H1 (cell line): ENCODE measurements at regions not wholly inside any gene's neighbourhood (a gene's known extent, or its start where the extent isn't known, plus 50 kb on each side); places are given as distances from the start of the nearest gene placed in this dataset.

Source experiments
- CTCF ChIA-PET: fragments of 300-600 bp; sonication (Branson Sonifier 250); formaldehyde crosslinking; loops from one replicate; lab custom pipeline; 2021; ENCODE audit not compliant: partially characterized antibody; lab: Charles Lee
- POLR2A ChIA-PET: fragments of 300-600 bp; sonication (Branson Sonifier 250); formaldehyde crosslinking; loops from one replicate; lab custom pipeline; 2021; ENCODE audit warnings: inconsistent platforms; ENCODE audit not compliant: partially characterized antibody; lab: Charles Lee
- DNase-seq, 2 experiments: peaks; one replicate each; pipeline versions ENCODE4 v3.0.0 to v3.0.0-alpha.2; 2010 to 2022; ENCODE audit warnings: low spot score in 2 of 2, low read depth in 1 of 2, mixed read lengths in 1 of 2
- FAIRE-seq: peaks from 2 replicates; lab custom pipeline; 2011; peaks lifted over from hg19 to GRCh38; lab: Jason Lieb, UNC
- H2AFZ ChIP-seq: 2 replicates; pipeline ENCODE4 v1.8.1; 2012; ENCODE audit warnings: low read length, inconsistent platforms
- H2AK5ac ChIP-seq: 2 replicates; pipeline ENCODE4 v1.6.1; 2013; ENCODE audit warnings: low read depth, low read length
- H2BK120ac ChIP-seq: replicated peaks from 2 replicates; pipeline ENCODE3; 2013; ENCODE audit warnings: low read depth, low read length, inconsistent platforms
- H2BK12ac ChIP-seq: 2 replicates; pipeline ENCODE4 v1.6.1; 2013; ENCODE audit warnings: low read depth, low read length
- H2BK15ac ChIP-seq: 2 replicates; pipeline ENCODE4 v1.6.1; 2013; ENCODE audit warnings: low read length
- H2BK20ac ChIP-seq: 2 replicates; pipeline ENCODE4 v1.6.1; 2013; ENCODE audit warnings: low read length
- H2BK5ac ChIP-seq: 2 replicates; pipeline ENCODE4 v1.6.1; 2013; ENCODE audit warnings: low read depth, low read length
- H3K14ac ChIP-seq: 2 replicates; pipeline ENCODE4 v1.6.1; 2013; ENCODE audit warnings: inconsistent platforms; ENCODE audit not compliant: insufficient read length
- H3K18ac ChIP-seq: 2 replicates; pipeline ENCODE4 v1.6.1; 2013; ENCODE audit warnings: low read length; ENCODE audit errors: extremely low read depth
- H3K23ac ChIP-seq: 2 replicates; pipeline ENCODE4 v1.6.1; 2013; ENCODE audit warnings: inconsistent platforms; ENCODE audit not compliant: insufficient read length
- H3K23me2 ChIP-seq: 2 replicates; pipeline ENCODE4 v1.6.1; 2013; ENCODE audit warnings: low read depth, low read length
- H3K27ac ChIP-seq: 2 replicates; pipeline ENCODE4 v1.6.1; 2011; ENCODE audit warnings: low read depth, low read length, inconsistent platforms
- H3K27me3 ChIP-seq, 4 experiments: replicated peaks in 1 of 4; 1 replicate in 1 of 4; 2 replicates in 3 of 4; pipeline versions ENCODE4 v1.6.1 to v1.8.1; 2011 to 2013; ENCODE audit warnings: low read length in 3 of 4, mild to moderate bottlenecking in 3 of 4, inconsistent platforms in 2 of 4, mixed read lengths in 2 of 4, moderate library complexity in 1 of 4; ENCODE audit not compliant: control insufficient read depth in 3 of 4, insufficient read depth in 3 of 4; ENCODE audit errors: extremely low read depth in 1 of 4
- H3K36me3 ChIP-seq, 4 experiments: 2 replicates each; pipeline versions ENCODE4 v1.6.1 to v1.8.1; 2011 to 2013; ENCODE audit warnings: mild to moderate bottlenecking in 4 of 4, low read length in 3 of 4, moderate library complexity in 2 of 4, control low read depth in 1 of 4, inconsistent platforms in 1 of 4; ENCODE audit not compliant: insufficient read depth in 4 of 4, control insufficient read depth in 2 of 4
- H3K4ac ChIP-seq: replicated peaks from 2 replicates; pipeline ENCODE3; 2013; ENCODE audit warnings: low read length, low read depth, mixed read lengths, inconsistent platforms; ENCODE audit not compliant: insufficient read length
- H3K4me1 ChIP-seq, 4 experiments: replicated peaks in 1 of 4; 1 replicate in 1 of 4; 2 replicates in 3 of 4; pipeline versions ENCODE4 v1.6.1 to v1.8.1; 2011 to 2013; ENCODE audit warnings: low read length in 3 of 4, inconsistent platforms in 2 of 4, mixed read lengths in 1 of 4; ENCODE audit not compliant: insufficient read depth in 4 of 4, control insufficient read depth in 3 of 4
- H3K4me2 ChIP-seq, 2 experiments: 2 replicates each; pipeline versions ENCODE4 v1.6.1 to v1.8.1; 2011 to 2013; ENCODE audit warnings: low read depth in 2 of 2, low read length in 2 of 2, control low read depth in 1 of 2, inconsistent platforms in 1 of 2, mild to moderate bottlenecking in 1 of 2; ENCODE audit not compliant: insufficient read depth in 1 of 2
- H3K4me3 ChIP-seq, 4 experiments: fragments of 200-600, 300-600 bp in 1 of 4; sonication (generic), shearing (Covaris generic), sonication (Bioruptor Twin) in 1 of 4; 2 replicates each; pipeline versions ENCODE4 v1.5.1 to v1.8.1; 2011 to 2016; ENCODE audit warnings: low read length in 4 of 4, low read depth in 3 of 4, control low read depth in 2 of 4, inconsistent platforms in 2 of 4, mild to moderate bottlenecking in 2 of 4, mixed read lengths in 1 of 4, moderate library complexity in 1 of 4; ENCODE audit not compliant: insufficient read depth in 2 of 4; ENCODE audit errors: extremely low read depth in 1 of 4
- H3K56ac ChIP-seq: replicated peaks from 2 replicates; pipeline ENCODE3; 2013; ENCODE audit warnings: low read depth, mild to moderate bottlenecking, mixed read lengths, low read length, inconsistent platforms; ENCODE audit not compliant: insufficient read length
- H3K79me1 ChIP-seq: 2 replicates; pipeline ENCODE4 v1.6.1; 2013; ENCODE audit warnings: low read depth, low read length, control low read depth
- H3K79me2 ChIP-seq, 2 experiments: 2 replicates each; pipeline versions ENCODE4 v1.6.1 to v1.8.1; 2012 to 2013; ENCODE audit warnings: low read length in 2 of 2, mild to moderate bottlenecking in 2 of 2, inconsistent platforms in 1 of 2; ENCODE audit not compliant: insufficient read depth in 2 of 2, control insufficient read depth in 1 of 2
- H3K9ac ChIP-seq, 4 experiments: replicated peaks in 1 of 4; 1 replicate in 1 of 4; 2 replicates in 3 of 4; pipeline versions ENCODE4 v1.6.1 to v1.8.1; 2011 to 2013; ENCODE audit warnings: low read depth in 3 of 4, low read length in 3 of 4, control low read depth in 2 of 4, mild to moderate bottlenecking in 2 of 4, moderate library complexity in 2 of 4, inconsistent platforms in 1 of 4; ENCODE audit errors: extremely low read depth in 1 of 4
- H3K9me3 ChIP-seq, 2 experiments: 2 replicates each; pipeline versions ENCODE4 v1.6.1 to v1.8.1; 2012 to 2013; ENCODE audit warnings: mild to moderate bottlenecking in 2 of 2, moderate library complexity in 2 of 2, control low read depth in 1 of 2, inconsistent platforms in 1 of 2, low read depth in 1 of 2, low read length in 1 of 2, mixed read lengths in 1 of 2; ENCODE audit not compliant: insufficient read depth in 2 of 2
- H4K20me1 ChIP-seq, 2 experiments: replicated peaks in 1 of 2; 2 replicates each; pipeline versions ENCODE3 to v1.8.1; 2011 to 2013; ENCODE audit warnings: inconsistent platforms in 2 of 2, low read length in 2 of 2, mild to moderate bottlenecking in 1 of 2; ENCODE audit not compliant: insufficient read depth in 2 of 2, control insufficient read depth in 1 of 2
- H4K5ac ChIP-seq: 2 replicates; pipeline ENCODE4 v1.6.1; 2013; ENCODE audit warnings: low read length, low read depth, mixed read lengths, inconsistent platforms; ENCODE audit not compliant: insufficient read length
- H4K8ac ChIP-seq: 2 replicates; pipeline ENCODE4 v1.8.0; 2013; ENCODE audit warnings: mild to moderate bottlenecking, moderate library complexity, low read length, inconsistent platforms; ENCODE audit not compliant: insufficient read depth; ENCODE audit errors: extremely low read depth
- H4K91ac ChIP-seq: replicated peaks from 2 replicates; pipeline ENCODE3; 2013; ENCODE audit warnings: low read length, mixed read lengths, inconsistent platforms; ENCODE audit not compliant: insufficient read length
- BACH1 ChIP-seq: IDR thresholded peaks from 2 replicates; pipeline ENCODE4 v1.6.1; 2012; ENCODE audit warnings: low read length, improper control_type of control experiment
- CREB1 ChIP-seq: IDR thresholded peaks from 2 replicates; pipeline ENCODE4 v1.6.1; 2012; ENCODE audit warnings: inconsistent platforms
- GABPA ChIP-seq: IDR thresholded peaks from 2 replicates; pipeline ENCODE4 v1.6.1; 2011; ENCODE audit warnings: mild to moderate bottlenecking, low read length, moderate library complexity, borderline replicate concordance; ENCODE audit not compliant: insufficient read depth
- KDM5A ChIP-seq: fragments of 200-600 bp; IDR thresholded peaks from 2 replicates; pipeline ENCODE4 v1.7.1; 2012; ENCODE audit warnings: mild to moderate bottlenecking, low read length, inconsistent platforms, mixed read lengths
- NANOG ChIP-seq: IDR thresholded peaks from 2 replicates; pipeline ENCODE4 v1.6.1; 2011; ENCODE audit warnings: low read length, low read depth, mild to moderate bottlenecking, inconsistent platforms; ENCODE audit not compliant: insufficient read depth, poor library complexity, severe bottlenecking
- NRF1 ChIP-seq: IDR thresholded peaks from 2 replicates; pipeline ENCODE4 v1.6.1; 2011; ENCODE audit warnings: mild to moderate bottlenecking, low read depth, low read length, improper control_type of control experiment
- POLR2A ChIP-seq, 2 experiments: IDR thresholded peaks; 1 replicate in 1 of 2; 2 replicates in 1 of 2; pipeline ENCODE4 v1.6.1; 2011; ENCODE audit warnings: low read depth in 2 of 2, low read length in 2 of 2, mild to moderate bottlenecking in 2 of 2; ENCODE audit errors: control extremely low read depth in 1 of 2
- POU5F1 ChIP-seq: IDR thresholded peaks from 2 replicates; pipeline ENCODE4 v1.6.1; 2011; ENCODE audit warnings: low read depth, mild to moderate bottlenecking, low read length, moderate library complexity
- RXRA ChIP-seq: IDR thresholded peaks from 2 replicates; pipeline ENCODE4 v1.6.1; 2011; ENCODE audit warnings: low read depth, mild to moderate bottlenecking, low read length, moderate library complexity; ENCODE audit not compliant: insufficient read depth
- SAP30 ChIP-seq: fragments of 300-600 bp; sonication (generic); IDR thresholded peaks from 2 replicates; pipeline ENCODE4 v1.7.1; 2012; ENCODE audit warnings: low read length, moderate library complexity, mild to moderate bottlenecking, inconsistent platforms; ENCODE audit not compliant: insufficient read depth, insufficient replicate concordance
- SP1 ChIP-seq: IDR thresholded peaks from 2 replicates; pipeline ENCODE4 v1.6.1; 2011; ENCODE audit warnings: low read depth, low read length
- TEAD4 ChIP-seq: IDR thresholded peaks from 2 replicates; pipeline ENCODE4 v1.6.1; 2012; ENCODE audit warnings: low read depth, low read length, inconsistent platforms, mixed read lengths
- USF2 ChIP-seq: IDR thresholded peaks from 2 replicates; pipeline ENCODE4 v1.6.1; 2011; ENCODE audit warnings: low read length, improper control_type of control experiment
- WGBS, 2 experiments: shearing (Covaris generic) in 1 of 2; methylation state at CpG; one replicate each; pipeline versions ENCODE4 v1.1.6 to v1.1.7; 2013 to 2015; ENCODE audit warnings: low lambda C conversion rate in 2 of 2, mixed read lengths in 2 of 2, inconsistent platforms in 1 of 2, low coverage in 1 of 2, missing lambda C conversion rate in 1 of 2; ENCODE audit not compliant: insufficient replicate concordance in 2 of 2, insufficient coverage in 1 of 2, insufficient read length in 1 of 2; ENCODE audit errors: extremely low coverage in 1 of 2, missing lambda C conversion rate in 1 of 2; 5-methylcytosine and 5-hydroxymethylcytosine counted together
- TF ChIP-seq, protein P1 (sequence below): IDR thresholded peaks from 2 replicates; pipeline ENCODE4 v1.6.1; 2011; ENCODE audit warnings: low read depth, mild to moderate bottlenecking, low read length; ENCODE audit not compliant: insufficient read depth

GRCh38 chr13:85543144-85543543, 256.1 kb downstream of the SLITRK6 start:
- Histone ChIP-seq H4K20me1 (no peaks in the 10 kb centered on the region), H2BK120ac (no peak overlapping the region), H2BK12ac (no peak overlapping the region), H3K23me2 (no peaks in the 10 kb centered on the region), H3K4ac (no peak overlapping the region), H2AFZ (no peak overlapping the region), H2BK5ac (no peak overlapping the region), H3K56ac (no peak overlapping the region), H2BK15ac (no peak overlapping the region), H3K23ac (no peak overlapping the region), H3K14ac (no peak overlapping the region), H3K4me1 (no peaks in the 10 kb centered on the region), H3K18ac (no peak overlapping the region), H3K27ac (no peak overlapping the region), H4K8ac (no peak overlapping the region), H3K36me3 (no peaks in the 10 kb centered on the region), H3K9ac (no peak overlapping the region), H2AK5ac (no peak overlapping the region), H3K27me3 (peaks cover 0 to 1% (median 0%) of the 10 kb centered on the region in 4 experiments; a peak in 1 of 7 replicates), H4K91ac (no peak overlapping the region), H3K9me3 (peaks cover 0 to 5% of the 10 kb centered on the region in 2 experiments; a peak in 1 of 4 replicates), H3K79me2 (no peaks in the 10 kb centered on the region), H3K4me3 (no peak overlapping the region), H2BK20ac (no peak overlapping the region), H3K4me2 (no peak overlapping the region), H3K79me1 (no peaks in the 10 kb centered on the region), H4K5ac (no peak overlapping the region)
- WGBS, 2 experiments, result 92% methylated on average over 2 of the region's 2 CpGs; no CpG with 5 or more reads in 1 of the 2 experiments
- no peak for DNase-seq
- POLR2A ChIA-PET, result no interaction called here
- CTCF ChIA-PET, result no interaction called here
- no peak for FAIRE-seq
- no peak for TF ChIP-seq SAP30
- TF ChIP-seq BACH1, result no peak
- no peak for TF ChIP-seq NANOG
- TF ChIP-seq POU5F1, result no peak
- no peak for TF ChIP-seq GABPA
- no peak for TF ChIP-seq CREB1
- TF ChIP-seq NRF1, result no peak
- TF ChIP-seq RXRA, result no peak
- no peak for TF ChIP-seq POLR2A (IDR thresholded peaks at IDR 0.05; ENCODE audit: control extremely low read depth in 1 of 2, low read depth in 2 of 2, low read length in 2 of 2)
- no peak for TF ChIP-seq USF2
- no peak for TF ChIP-seq SP1
- TF ChIP-seq, protein P1, sequence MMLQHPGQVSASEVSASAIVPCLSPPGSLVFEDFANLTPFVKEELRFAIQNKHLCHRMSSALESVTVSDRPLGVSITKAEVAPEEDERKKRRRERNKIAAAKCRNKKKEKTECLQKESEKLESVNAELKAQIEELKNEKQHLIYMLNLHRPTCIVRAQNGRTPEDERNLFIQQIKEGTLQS, result no peak
- no peak for TF ChIP-seq KDM5A
- TF ChIP-seq TEAD4, result no peak
